GM21723 (cell line): ENCODE measurements at regions not wholly inside any gene's neighbourhood (a gene's known extent, or its start where the extent isn't known, plus 50 kb on each side); places are given as distances from the start of the nearest gene placed in this dataset.

Source experiments
- ATAC-seq: cut with Tn5 transposase; IDR thresholded peaks from one replicate; pipeline ENCODE4 v1.9.1; 2021; ENCODE audit warnings: mild to moderate bottlenecking, moderate library complexity; ENCODE audit not compliant: unreplicated experiment

DNA sequence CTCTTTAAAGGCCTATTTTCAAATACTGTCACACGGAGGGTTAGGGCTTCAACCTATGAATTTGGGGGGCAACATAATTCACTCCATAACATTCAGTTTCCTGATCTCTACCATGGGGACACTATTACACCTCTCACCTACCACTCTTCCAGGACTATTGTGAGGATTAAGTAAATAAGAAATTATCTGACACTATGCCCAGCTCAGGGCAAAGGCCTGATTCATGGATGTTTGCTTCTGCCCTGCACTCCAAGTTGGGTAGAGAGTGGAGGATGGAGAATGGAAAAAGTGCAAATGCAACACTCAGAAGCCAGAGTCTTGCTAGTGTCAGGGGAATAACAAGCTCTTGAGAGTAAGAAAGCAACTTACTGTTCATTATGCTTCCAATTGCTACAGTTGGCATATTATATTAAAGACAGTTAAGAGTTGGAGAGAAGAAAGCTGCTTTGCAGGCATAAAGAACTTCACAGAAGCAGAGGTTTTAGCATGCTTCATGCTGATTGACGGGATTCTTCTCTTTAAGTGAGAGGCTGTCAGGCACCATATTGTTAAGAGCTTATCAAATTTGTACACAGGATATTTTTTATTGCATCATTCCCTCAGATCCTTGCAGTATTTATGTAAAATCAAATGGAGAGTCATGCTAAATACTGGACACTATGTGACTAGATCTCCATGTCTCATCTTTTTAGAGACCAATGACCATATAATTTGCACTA, 375.3 kb downstream of the VPS13C start:
- ATAC-seq = no peak

DNA sequence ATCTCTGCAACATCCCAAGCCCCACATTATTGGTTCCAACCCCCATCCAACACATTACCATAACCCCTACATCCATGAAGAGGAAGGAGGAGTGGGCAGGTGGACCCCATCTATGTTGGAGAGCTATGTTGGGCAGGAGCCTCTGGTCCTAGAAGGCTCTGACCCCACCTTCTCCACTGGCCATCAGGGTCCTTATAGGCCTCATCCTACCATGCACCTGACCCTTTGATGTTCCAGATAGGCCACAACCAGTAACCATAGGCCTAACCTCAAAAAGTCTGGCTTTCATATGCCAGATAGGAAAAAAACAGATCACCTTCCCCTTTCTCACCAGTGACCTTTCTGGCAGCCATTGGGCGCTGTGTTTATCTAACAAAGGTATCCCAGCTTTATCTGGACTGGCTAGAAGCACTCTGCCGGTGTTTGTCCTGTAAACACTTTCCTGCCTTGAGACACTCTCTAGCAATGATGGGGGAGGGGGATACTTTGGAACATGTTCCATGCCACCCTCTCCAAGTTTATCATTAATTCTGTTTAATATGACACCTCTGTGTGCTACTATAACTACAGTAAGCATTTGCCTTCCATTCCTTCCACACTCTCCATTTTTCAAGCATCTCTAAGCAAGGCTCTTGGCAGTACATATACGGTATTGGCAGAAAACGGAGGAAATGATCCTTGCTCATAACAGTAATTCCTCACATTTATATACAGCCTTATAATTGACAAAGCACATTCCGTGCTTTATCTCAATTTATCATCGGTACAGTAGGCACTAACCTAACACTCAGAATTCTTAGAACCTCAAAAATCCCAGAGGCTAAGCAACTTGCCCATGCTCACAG, 377.1 kb downstream of the VPS13C start:
- no peak for ATAC-seq

DNA sequence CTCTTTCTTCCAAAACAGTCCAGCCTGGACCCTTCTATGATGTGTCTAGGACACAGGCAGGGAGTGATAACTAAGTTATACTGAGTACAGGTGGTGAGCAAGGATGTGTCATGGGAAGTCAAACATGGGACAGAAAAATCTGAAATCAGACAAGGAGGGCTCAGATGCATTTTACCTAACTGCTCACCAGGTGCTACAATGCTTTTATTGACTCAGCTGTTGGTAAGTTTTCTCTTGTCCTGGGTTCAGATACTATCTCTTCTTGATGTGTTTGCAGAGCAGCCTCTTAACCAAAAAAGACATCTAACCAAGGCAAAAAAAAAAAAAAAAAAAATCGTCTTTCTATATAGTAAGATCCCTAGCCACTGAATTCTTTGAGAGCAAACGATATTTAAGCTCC, 378.6 kb downstream of the VPS13C start:
- ATAC-seq = no peak

DNA sequence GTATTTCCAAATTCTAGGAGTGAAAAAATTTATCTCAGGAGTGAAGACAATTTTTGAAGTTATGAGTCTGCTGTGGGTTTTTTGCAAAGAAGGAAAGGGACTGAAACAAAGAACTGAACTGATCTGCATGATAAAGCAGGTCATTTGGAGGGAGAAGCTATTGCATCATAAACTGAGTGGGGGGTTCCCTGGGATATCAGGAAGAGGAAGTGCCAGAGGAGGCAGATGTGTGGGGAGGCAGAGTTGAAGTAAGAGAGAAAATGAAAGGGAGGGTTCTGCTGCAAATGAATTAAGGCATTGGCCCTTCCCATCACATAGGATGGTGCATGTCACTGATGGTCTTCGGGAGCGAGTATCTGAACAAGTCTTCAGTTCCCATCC, 379.2 kb downstream of the VPS13C start:
- no peak for ATAC-seq

DNA sequence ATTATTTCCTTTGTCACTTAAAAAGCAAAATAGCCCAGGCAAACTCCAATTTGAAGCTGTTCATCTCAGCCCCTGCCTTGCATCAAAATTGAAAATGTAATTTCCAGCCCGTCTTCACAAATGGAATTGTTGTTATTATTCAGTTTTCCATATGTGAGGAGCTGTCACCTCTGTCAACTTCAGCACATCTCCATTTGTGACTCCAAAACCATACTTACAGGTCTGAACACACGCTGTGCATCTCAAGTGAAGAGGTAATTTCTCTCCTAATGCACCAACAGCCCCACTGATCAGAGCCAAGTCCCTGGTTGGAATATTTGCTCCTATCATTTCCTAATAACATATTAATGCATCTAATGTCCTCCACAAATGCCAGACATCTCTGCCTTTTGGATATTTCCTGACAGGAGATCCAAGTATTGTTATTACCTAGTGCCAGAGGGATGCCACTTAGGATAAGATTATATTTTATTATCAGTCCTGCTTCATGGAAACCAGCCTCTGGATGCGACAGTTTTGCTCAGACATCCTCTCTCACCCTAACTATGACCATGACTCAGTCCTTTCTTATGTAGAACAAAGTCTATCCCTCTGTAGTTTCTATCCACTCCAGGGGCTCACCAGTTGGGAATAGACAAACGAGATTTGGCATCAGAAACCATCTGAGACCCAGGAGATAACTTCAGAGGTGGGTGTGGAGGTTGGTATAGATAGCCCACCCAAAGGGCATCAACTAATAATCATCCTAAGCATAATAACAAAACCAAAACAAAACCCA, 379.8 kb downstream of the VPS13C start:
- no peak for ATAC-seq

DNA sequence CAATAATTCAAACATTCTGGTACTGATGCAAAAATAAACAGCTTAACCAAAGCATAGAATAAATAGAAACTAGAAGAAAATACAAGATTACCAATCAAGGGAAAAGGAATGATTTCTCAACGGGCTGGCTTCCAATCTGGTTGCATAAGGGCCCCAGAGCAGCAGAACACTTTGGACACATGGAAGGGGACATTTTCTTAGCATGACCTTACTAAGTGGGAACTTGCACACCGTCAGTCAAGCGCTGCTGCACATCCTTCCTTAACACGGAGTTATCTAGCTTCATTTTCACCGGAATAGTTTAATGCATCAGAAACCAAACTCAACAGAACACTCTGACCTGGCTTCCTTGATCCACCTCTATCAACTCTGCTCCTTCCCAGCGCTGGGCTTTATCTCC, 388.5 kb downstream of the VPS13C start:
- ATAC-seq = no peak

DNA sequence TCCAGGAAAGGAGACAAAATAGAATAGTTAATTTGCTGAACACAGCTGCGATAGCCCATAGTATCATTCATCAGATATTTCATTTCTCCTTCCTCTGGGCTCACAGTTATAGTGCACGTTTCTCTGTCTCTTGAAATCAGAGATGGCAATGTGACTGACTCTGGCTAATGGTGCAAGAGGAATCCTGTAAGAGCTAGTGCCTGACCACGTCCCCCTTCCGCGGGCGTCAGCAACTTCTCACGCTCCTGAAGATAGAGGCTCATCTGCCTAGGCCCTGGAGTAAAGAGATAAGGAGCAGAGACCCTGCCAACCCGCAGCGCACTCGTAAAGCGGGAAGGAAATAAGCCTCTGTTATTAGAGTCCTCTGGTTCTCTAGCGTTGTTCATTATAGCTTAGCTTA, 391.8 kb downstream of the VPS13C start:
- no peak for ATAC-seq

DNA sequence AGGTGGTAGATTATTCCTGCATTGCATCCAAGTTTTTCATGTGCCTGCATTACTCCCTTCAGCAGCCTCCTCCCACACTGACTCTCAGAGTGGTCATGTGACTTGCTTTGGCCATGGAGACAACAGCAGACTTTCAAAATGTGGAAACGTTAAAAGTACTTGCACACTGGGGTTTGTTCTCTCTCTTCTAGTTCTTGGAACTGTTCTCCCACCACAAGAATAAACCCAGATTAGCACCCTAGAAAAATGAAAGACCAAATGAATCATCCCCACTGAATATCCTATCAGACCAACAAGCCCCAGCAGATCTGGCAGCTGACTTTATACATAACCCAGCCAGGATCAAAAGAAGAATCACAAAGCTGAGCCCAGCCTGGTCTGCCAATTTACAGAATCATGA, 398.5 kb downstream of the VPS13C start:
- ATAC-seq = no peak

DNA sequence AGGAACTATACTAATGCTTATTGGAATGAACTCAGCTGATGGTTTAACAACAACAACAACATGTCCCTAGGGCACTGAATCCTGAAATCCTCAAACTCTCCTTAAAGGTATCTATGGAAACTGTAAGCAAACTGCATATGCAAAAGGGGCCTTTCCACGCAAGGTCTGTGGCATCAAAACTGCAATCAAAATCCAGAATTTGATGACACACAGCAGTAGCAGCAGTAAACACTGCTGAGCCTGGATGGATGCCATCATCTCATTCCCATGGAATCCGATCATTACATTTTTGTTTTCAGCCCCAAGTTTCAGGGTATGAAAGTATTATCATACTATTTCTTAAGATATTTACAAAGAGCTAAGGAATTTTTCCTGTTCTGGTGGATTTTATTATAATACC, 399.7 kb downstream of the VPS13C start:
- ATAC-seq = no peak

DNA sequence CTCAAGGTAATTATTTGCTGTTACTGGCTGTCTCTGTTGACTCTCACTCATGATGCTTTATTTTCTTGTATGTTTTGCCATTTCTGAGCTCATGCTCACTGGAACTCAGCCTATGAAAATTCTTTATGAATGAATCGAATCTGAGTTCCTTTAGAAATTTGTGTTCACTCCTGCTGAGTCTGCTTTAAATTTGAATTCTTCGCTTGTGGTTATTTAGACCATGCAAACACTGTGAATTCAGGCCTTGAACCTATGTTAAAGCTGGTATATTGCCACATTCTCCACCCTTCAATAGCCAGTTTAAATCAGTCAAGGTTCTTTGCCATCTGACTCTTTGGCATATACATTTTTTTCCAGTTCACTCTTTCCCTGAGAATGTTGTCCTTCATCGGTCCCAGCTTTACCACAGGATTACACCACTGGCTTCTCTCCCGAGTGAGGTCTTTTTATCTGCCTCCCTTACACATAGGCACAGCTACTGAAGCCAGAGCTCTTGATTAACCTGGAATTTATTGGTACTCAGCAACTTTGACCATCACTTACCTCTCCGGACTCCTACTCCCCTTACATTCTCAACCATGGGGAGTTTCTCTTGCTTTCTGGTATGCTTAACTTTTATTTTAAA, 400.6 kb downstream of the VPS13C start:
- ATAC-seq = no peak

DNA sequence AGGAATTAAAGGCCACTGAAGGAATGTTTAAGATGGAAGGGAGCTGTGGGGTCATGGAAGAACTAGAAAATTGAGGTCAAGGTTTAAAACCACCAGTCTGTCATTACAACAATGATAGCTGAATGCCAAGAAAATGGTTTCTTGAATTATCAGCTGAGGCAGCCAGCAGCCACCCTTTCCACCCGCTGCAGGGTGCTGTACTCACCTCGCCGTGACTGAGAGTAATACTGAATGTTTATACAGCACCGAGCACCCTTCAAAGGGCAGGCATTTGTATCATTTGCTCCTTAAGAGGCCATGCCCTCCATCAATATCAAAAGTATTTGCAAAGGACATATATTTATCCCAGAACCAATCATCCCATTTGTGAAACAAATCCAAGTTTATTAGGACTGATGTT, 402.8 kb downstream of the VPS13C start:
- no peak for ATAC-seq

DNA sequence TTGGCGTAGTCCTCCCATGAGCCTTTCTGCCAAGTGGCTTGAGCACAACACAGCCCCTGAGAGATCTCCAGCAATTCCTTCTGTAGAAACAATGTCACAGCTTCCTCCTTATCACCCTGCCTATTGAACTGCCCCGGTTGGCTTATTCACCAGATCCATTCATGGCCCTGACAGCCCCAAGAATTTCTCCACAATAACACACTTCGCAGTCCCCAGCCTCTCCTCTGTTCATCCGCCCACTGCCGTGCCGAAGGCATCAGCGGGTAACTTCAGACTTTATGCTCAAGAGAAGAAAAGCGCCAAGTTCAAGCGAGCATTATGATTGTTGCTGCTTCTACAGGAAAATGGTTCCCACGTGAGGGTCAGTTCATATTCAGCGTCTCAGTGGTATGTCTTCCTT, 403.9 kb downstream of the VPS13C start:
- ATAC-seq = no peak

DNA sequence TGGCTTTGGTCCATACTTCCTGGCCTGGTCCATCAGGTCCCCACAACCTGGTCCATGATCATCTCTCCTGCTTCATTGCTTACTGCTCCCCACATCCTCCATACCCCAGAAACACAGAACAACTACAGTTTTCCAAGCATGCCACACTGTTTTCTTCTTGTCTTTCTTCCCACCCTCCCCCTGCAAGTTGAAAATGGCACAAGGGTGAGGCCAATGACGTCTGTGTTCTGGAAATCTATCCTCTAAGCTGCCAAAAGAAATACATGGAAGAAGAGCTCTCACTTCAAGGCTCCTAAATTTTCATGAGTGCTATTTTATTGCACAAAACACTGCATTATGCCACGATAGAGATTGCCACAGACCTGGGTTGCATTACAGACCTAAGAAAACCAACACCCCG, 404.4 kb downstream of the VPS13C start:
- no peak for ATAC-seq

DNA sequence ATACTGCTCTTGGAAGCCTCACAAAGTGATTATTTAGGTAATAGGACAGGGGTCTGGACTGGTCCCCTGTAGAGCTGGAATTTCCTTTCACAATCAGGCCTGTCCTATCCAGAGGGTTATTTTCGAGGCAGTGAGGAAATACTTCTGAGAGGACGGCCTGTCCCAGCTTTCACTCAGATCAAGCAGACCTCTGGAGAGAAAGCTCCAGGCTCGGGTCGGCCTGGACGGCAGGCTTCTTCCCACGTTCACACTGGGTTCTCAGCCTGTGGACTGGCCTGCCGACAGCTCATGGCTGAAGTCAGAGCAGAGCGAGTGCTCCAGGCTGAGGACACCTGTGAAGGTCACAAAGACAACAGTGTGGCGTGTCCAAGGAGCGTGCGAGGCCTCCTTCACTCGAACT, 405.3 kb downstream of the VPS13C start:
- no peak for ATAC-seq

DNA sequence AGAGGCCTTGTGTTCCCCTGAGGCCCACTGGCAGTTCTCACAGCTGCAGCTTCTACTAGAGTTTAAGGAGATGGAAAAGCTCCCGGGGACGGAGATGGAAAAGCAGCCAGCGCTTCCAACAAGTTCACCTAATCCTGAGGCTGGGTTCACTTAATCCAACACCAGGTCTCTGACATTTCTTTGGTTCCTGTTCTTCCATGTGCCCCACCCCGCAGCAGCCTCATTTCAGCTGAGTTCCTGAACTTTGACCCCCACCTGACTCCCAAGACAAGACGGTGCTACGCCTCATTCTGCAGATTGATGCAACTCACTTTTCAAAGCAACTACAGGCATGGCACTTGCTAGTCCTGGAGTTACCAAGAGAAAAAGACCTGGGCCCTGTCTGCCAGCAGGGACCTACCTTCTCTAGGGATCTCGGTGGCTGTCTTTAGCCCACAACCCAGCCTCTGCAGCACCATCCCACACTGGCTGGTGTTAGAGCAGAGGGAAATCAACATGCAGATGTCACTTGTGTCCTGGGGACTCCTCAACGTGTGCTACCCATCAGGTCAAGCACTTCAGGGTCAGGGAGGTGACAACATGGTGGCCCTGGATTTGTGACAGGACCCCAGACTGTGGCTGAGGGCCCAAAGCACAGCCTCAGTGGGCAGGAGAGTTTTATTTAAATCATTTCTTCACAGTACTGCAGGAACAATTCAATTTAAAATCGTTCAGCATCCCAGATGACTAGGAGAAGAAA, 406.1 kb downstream of the VPS13C start:
- ATAC-seq = no peak

DNA sequence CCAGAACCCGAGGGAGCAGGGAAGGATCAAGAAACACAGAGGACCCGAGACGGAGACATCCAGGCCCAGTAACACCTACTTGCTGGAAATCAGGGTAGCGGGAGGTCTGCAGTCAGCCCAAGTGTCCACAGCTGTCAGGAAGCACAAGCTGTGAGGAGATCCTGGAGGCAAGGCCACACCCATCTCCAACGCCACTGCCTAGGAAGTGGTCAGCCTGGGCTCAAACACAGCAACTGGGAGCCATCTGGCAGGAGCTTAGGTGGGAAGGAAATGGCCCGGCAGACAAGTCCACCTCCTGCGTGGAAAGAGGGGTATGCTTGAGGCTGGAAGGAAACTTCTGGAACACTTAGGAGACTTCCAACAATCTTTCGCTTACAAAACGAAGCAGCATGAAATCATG, 407.1 kb downstream of the VPS13C start:
- no peak for ATAC-seq

DNA sequence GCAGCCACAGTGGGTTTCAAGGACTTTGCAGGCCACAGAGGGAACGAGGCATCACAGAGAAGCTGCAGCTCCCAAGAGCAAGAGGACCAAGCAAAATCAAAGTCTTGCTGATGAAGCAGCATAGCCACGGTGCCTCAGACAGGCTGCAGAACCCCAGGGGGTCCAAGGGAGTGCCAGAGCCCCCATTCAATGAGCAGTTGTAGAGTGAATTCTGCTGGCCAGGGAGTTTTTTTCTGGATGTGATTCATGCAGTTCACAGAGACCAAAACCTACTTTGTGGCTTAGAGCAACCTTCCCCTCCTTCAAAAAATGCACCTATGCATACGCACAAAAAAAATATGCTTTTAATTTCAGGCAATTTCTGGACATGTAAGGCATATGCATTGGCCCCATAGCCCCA, 409.0 kb downstream of the VPS13C start:
- no peak for ATAC-seq

DNA sequence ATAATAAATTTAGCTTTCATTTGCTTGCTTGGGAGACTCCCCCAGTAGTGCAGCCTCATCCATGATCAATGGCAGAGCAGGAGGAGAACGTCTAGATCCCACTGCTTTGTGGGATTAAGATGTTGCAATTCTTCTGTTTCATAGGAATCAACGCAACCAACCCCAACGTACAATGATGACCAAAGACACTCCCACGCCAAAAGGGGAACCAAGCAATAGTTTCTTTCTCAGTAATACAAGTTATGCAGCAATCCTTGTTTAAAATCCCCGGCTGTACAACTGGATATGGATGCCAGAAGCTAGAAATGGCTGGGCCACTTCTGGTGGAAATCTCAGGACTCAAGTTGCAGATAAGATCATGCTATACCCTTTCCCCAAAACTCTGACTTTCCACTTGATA, 411.2 kb downstream of the VPS13C start:
- ATAC-seq = no peak

DNA sequence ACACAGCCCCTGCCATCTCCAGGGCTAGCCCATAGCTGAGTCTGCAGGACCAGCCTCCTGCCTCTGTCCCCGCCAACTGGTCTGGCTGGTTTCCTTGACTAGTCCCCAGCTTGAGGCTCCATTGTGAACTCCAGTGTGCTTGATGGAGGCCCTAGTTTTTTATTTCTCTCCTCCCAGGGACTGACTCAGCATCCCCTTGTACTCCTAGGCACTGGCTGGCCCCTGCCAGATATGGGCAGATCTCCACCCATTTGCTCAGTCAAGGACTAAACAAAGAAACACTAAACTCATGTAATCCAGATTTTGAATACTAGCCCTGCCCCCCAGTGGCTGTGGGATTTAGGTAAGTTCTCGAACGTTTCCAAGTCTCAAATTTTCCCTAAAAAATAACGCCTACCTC, 415.4 kb upstream of the RORA start:
- no peak for ATAC-seq

DNA sequence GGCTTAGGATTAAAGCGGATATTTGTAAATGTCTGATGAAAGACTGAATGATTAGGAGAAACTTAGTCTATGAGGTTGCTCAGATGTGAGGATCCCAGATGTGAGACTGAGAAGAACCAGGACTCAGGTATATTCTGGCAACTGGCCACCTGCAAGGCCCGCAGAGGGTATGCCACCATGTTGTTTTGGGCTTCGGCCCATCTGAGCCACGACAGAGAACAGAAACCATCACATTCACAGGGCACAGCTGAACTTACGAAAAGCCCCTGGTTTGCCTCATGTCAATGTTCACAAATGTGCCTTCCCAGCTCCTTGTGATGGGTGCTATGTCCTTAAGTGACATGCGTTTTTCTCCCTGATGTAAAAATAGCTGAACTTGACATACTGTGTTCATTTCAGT, 412.5 kb upstream of the RORA start:
- no peak for ATAC-seq

DNA sequence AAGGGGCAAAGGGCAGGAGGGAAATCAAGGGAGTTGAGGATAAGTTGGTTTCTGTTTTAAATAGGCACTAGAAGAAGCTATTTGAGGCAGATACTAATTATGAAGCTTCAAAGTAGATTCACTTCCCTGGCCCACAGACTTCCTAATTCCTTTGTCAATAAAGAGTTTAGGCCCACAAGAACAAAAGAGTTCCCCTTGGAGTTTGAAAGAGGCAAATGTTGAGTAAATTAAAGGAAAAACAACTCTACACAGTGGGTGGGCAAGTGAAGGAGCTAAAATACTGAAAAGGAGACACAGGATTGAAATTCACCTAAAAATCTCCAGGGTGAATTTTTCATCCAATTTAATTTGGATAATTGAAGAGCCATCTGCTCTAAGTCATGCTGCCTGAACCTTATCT, 411.7 kb upstream of the RORA start:
- ATAC-seq = no peak
